Neural progenitor cell (in vitro differentiated cells): ENCODE measurements at regions not wholly inside any gene's neighbourhood (a gene's known extent, or its start where the extent isn't known, plus 50 kb on each side); places are given as distances from the start of the nearest gene placed in this dataset.

Experiments used
- CTCF ChIP-seq: fragments of 200-600 bp; sonication (generic); IDR thresholded peaks from 2 replicates; pipeline ENCODE4 v1.5.1; 2017; ENCODE audit warnings: antibody characterized with exemption, mild to moderate bottlenecking
- EZH2 ChIP-seq: fragments of 200-600 bp; sonication (generic); IDR thresholded peaks from 2 replicates; pipeline ENCODE4 v1.6.1; 2017; ENCODE audit warnings: antibody characterized with exemption, mild to moderate bottlenecking, moderate library complexity

- TF ChIP-seq CTCF (no peak), EZH2 (no peak)
Observed at GRCh38 chr5:60371065-60371464, 328.9 kb downstream of the DEPDC1B start.
